Smooth muscle cell (in vitro differentiated cells): ENCODE measurements at regions not wholly inside any gene's neighbourhood (a gene's known extent, or its start where the extent isn't known, plus 50 kb on each side); places are given as distances from the start of the nearest gene placed in this dataset.

Experiments
- DNase-seq: peaks from one replicate; lab custom pipeline; 2025; ENCODE audit not compliant: unreplicated experiment; lab: John Stamatoyannopoulos, UW
- H2AFZ ChIP-seq: fragments of 200-600 bp; sonication (generic); 2 replicates; pipeline ENCODE4 v1.6.0; 2016; ENCODE audit warnings: antibody characterized with exemption, low read depth, mild to moderate bottlenecking
- H3F3A ChIP-seq: fragments of 200-600 bp; sonication (generic); 2 replicates; pipeline ENCODE4 v1.6.0; 2017; ENCODE audit warnings: antibody characterized with exemption, low read depth
- H3K27ac ChIP-seq: fragments of 200-600 bp; sonication (generic); 2 replicates; pipeline ENCODE4 v1.5.1; 2016; ENCODE audit warnings: low read depth, mild to moderate bottlenecking
- H3K27me3 ChIP-seq: fragments of 200-600 bp; sonication (generic); 2 replicates; pipeline ENCODE4 v1.6.1; 2016; ENCODE audit warnings: low read depth, mild to moderate bottlenecking
- H3K36me3 ChIP-seq: fragments of 200-600 bp; sonication (generic); 2 replicates; pipeline ENCODE4 v1.5.1; 2016; ENCODE audit warnings: low read depth
- H3K4me1 ChIP-seq: fragments of 200-600 bp; sonication (generic); 2 replicates; pipeline ENCODE4 v1.5.1; 2016; ENCODE audit warnings: low read depth
- H3K4me2 ChIP-seq: fragments of 200-600 bp; sonication (generic); 2 replicates; pipeline ENCODE4 v1.6.0; 2016; ENCODE audit warnings: mild to moderate bottlenecking
- H3K4me3 ChIP-seq: fragments of 200-600 bp; sonication (generic); 2 replicates; pipeline ENCODE4 v1.5.1; 2016; ENCODE audit warnings: mild to moderate bottlenecking
- H3K79me2 ChIP-seq: fragments of 200-600 bp; sonication (generic); 2 replicates; pipeline ENCODE4 v1.6.0; 2016; ENCODE audit warnings: low read depth, mild to moderate bottlenecking
- H3K9ac ChIP-seq: fragments of 200-600 bp; sonication (generic); 2 replicates; pipeline ENCODE4 v1.6.0; 2016; ENCODE audit warnings: low read depth
- H3K9me3 ChIP-seq: fragments of 200-600 bp; sonication (generic); replicated peaks from 2 replicates; pipeline ENCODE4 v1.5.1; 2016; ENCODE audit warnings: low read depth
- H4K20me1 ChIP-seq: fragments of 200-600 bp; sonication (generic); 2 replicates; pipeline ENCODE4 v1.6.0; 2016; ENCODE audit warnings: low read depth
- CTCF ChIP-seq: fragments of 200-600 bp; sonication (generic); IDR thresholded peaks from 2 replicates; pipeline ENCODE4 v1.5.1; 2017; ENCODE audit warnings: borderline replicate concordance, mild to moderate bottlenecking, antibody characterized with exemption; ENCODE audit not compliant: insufficient read depth, poor library complexity, severe bottlenecking
- WGBS: methylation state at CpG from one replicate; pipeline ENCODE4 v1.1.7; 2016; ENCODE audit warnings: low lambda C conversion rate; 5-methylcytosine and 5-hydroxymethylcytosine counted together

GRCh38 chr2:57205241-57205640 is 841.4 kb upstream of the VRK2 start:
- Histone ChIP-seq H3K4me1 (no peaks in the 10 kb centered on the region), H3K79me2 (no peaks in the 10 kb centered on the region), H3K36me3 (no peaks in the 10 kb centered on the region), H3K9ac (no peak overlapping the region), H4K20me1 (no peaks in the 10 kb centered on the region), H3K27me3 (no peaks in the 10 kb centered on the region), H3F3A (no peaks in the 10 kb centered on the region), H3K27ac (no peak overlapping the region), H3K4me2 (no peak overlapping the region), H2AFZ (no peak overlapping the region), H3K4me3 (no peak overlapping the region), H3K9me3 (no peaks in the 10 kb centered on the region)
- WGBS = 93% methylated on average over 2 of the region's 2 CpGs
- TF ChIP-seq CTCF = no peak
- no peak for DNase-seq

DNA sequence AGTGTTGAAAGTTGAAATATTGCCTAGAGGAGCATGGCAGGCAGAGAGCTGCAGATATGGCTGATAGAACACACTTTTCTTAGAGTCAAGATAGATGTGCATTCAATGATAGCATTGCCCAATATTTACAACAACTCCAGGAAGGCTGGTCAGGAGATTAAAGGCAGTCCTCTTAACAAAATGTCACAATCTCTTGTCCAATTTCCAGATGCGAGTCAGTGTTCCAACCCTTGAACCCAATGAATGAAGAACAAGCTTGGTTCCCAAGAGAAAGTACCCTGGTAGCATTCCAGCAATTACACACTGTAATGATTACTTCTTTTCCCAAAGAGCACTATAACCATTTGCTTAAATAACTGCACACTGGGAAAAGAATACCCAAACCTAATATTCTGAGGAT is 839.4 kb upstream of the VRK2 start:
- 82% methylated on average over 1 of the region's 1 CpG for WGBS
- no peak for TF ChIP-seq CTCF

GRCh38 chr2:57209799-57210198 is 836.8 kb upstream of the VRK2 start:
- Histone ChIP-seq H3K27me3 (no peaks in the 10 kb centered on the region), H3K9ac (no peak overlapping the region), H3K27ac (no peak overlapping the region), H3F3A (no peaks in the 10 kb centered on the region), H3K4me3 (no peak overlapping the region), H3K4me1 (no peaks in the 10 kb centered on the region), H3K36me3 (no peaks in the 10 kb centered on the region), H4K20me1 (no peaks in the 10 kb centered on the region), H3K4me2 (no peak overlapping the region), H2AFZ (no peak overlapping the region), H3K9me3 (no peaks in the 10 kb centered on the region), H3K79me2 (no peaks in the 10 kb centered on the region)
- WGBS = 86% methylated on average over 4 of the region's 4 CpGs
- no peak for TF ChIP-seq CTCF
- DNase-seq = no peak

More for the DNA sequence above, 839.4 kb upstream of the VRK2 start:
- no peak overlapping the region for H2AFZ ChIP-seq
- no peaks in the 10 kb centered on the region for H3K36me3 ChIP-seq
- no peaks in the 10 kb centered on the region for H3K27me3 ChIP-seq
- no peaks in the 10 kb centered on the region for H3K9me3 ChIP-seq
- H3K4me2 ChIP-seq = no peak overlapping the region
- no peaks in the 10 kb centered on the region for H3F3A ChIP-seq
- H3K4me1 ChIP-seq = no peaks in the 10 kb centered on the region
- H3K4me3 ChIP-seq = no peak overlapping the region
- H3K27ac ChIP-seq = no peak overlapping the region
- no peak overlapping the region for H3K9ac ChIP-seq
- no peaks in the 10 kb centered on the region for H3K79me2 ChIP-seq
- DNase-seq = no peak
- H4K20me1 ChIP-seq = no peaks in the 10 kb centered on the region

DNA sequence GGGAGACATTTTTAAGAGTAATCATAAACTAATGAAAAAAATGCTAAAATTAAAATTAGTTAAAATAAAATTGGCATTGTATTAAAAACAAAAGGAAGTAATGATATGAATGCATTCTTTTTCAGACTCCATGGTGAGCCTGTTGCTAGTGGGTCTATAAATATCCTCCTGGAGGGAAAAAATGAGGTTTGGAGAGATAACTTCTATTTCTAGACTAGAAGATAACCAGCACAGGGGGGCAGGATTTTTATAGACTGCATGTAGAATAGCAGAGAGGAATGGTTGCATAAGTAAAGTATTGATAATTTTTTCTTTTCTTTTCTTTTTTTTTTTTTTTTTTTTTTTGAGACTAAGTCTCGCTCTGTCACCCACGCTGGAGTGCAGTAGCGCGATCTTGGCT is 835.8 kb upstream of the VRK2 start:
- Histone ChIP-seq H3K27ac (no peak overlapping the region), H3K36me3 (no peaks in the 10 kb centered on the region), H3K4me1 (no peaks in the 10 kb centered on the region), H3F3A (no peaks in the 10 kb centered on the region), H3K9me3 (no peaks in the 10 kb centered on the region), H3K9ac (no peak overlapping the region), H3K27me3 (no peaks in the 10 kb centered on the region), H3K4me2 (no peak overlapping the region), H2AFZ (no peak overlapping the region), H4K20me1 (no peaks in the 10 kb centered on the region), H3K79me2 (no peaks in the 10 kb centered on the region), H3K4me3 (no peak overlapping the region)
- WGBS = 92% methylated on average over 4 of the region's 4 CpGs
- no peak for DNase-seq
- TF ChIP-seq CTCF = no peak
